ENCODE measurements at regions not wholly inside any gene's neighbourhood (a gene's known extent, or its start where the extent isn't known, plus 50 kb on each side); places are given as distances from the start of the nearest gene placed in this dataset.
A peak's percentile ranks its signal among the peaks of the same experiment; 100 is the strongest.

DNA sequence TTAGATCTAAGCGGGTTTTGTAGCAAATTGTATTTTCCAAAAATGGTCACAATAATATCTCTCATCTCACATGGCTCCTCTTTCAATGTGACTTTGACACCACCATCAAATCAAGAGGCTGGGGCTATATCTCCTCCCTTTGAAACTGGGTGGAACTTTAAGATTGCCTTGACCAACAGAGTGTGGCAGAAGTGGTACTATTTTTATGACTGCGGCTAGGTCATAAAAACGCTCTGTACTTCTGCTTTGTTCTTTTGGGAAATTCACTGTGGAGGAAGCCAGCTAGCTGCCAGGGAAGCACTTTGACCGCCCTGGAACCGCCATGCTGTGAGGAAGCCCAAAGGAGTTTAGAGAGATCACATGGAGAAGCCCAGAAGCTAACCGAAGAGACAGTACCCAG is 50.7 kb upstream of the ACOT11 start:
- no peak for DNase-seq

DNA sequence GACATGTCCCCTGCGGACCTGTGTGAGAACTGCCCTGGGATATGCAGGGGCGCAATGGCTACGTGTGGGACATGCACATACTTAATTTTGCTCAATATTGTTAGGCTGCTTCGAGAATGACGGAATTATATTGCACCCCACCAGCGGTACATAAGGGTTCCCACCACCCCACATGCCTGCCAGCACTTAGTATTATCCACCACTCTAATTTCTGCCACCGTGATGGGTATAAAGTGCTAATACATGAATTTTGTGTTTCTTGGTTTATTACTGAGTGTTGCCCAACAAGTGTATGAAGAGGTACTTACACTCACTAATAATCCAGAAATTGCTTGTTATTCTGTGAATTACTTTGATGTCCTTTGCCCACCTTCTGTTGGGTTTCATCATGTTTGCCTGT is 52.1 kb upstream of the ACOT11 start:
- DNase-seq: no peak

DNA sequence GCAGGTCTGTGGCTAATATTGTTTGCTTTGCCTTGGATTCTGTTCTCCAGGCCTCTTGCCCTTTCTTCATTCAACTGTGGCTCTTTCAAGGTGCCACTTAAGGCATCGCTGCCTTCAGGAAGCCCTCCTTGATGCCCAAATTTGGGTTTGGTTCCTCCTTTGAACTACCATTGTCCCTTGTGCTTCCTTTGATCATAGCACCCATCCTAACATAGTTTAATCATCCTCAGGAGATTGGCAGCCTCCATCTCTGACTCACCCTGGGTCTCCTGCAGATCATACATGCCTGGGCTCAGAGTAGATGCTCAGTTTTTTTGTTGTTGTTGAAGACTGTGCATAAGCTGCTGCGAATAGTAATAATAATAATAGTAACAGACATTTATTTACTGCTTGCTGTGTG is 54.4 kb upstream of the ACOT11 start:
- no peak for DNase-seq

DNA sequence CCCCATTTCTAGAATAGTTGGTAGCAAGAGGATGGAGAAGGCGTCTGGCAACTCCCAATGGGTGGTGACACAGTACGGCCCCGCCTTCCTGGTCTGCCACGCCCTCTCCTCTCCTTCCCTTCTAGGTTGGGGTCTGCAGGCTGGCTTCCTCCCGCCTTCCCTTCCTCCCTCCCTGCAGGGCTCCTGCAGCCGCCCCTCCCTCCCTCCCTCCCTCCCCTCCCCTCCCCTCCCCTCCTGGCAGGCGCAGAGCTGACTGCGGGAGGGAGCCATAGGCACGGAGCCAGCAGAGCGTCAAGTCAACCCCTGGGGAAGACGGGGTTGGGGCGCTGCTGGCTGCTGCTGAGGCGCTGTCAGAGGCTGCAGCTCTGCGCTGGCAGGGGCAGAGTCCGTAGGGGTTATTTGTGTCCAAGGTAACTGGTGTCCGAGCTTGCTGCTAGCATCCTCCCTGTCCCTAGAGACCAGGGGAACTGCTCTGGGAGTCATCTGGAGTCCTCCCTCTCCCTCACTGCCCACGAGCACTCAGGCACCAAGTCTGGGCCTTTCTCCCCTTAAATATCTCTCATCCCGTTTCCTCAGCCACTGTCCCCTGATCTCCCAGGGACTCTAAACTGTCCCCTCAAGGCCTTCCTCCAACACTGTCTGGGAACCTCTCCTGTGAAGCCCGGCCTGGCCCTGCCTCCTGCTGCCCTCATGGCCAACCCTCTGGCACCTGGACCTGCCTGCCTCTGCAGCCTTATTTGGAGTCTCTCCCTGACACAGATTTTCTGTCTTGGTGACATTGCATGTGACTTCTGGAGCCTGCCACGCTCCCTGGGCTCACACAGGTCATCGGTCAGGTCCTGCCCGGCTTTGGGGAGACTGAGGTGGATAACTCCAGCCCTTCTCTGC is 57.4 kb upstream of the ACOT11 start:
- DNase-seq: peak; percentile 41

DNA sequence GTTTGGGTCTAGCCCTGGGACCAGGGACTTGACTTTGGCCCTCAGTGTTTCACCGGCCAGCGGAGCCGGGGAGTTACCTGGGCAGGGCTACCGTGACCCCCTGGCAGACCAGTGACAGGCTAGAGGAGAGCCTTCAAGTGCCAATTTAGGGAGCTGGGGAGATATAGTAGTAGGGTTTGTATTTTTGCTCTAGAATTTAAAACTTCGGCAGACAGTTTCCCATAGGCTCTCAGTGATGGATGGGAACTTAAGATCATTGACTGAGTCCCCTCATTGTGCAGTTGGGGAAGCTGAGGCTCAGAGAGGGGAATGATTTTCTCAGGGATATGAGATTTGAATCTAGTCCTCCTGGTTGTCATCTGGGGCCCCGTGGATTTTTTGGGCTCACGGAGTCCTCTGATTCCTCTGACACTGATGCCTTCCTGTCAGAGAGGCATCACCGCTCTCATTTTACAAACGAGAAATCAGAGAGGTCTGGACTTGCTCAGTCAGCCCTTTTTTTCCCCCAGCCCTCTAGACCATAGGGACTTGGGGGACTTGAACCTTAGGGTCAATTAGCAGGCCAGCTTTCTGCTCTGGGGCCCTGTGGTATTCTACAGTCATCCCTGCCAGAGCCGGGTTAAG is 58.3 kb upstream of the ACOT11 start:
- DNase-seq: no peak

DNA sequence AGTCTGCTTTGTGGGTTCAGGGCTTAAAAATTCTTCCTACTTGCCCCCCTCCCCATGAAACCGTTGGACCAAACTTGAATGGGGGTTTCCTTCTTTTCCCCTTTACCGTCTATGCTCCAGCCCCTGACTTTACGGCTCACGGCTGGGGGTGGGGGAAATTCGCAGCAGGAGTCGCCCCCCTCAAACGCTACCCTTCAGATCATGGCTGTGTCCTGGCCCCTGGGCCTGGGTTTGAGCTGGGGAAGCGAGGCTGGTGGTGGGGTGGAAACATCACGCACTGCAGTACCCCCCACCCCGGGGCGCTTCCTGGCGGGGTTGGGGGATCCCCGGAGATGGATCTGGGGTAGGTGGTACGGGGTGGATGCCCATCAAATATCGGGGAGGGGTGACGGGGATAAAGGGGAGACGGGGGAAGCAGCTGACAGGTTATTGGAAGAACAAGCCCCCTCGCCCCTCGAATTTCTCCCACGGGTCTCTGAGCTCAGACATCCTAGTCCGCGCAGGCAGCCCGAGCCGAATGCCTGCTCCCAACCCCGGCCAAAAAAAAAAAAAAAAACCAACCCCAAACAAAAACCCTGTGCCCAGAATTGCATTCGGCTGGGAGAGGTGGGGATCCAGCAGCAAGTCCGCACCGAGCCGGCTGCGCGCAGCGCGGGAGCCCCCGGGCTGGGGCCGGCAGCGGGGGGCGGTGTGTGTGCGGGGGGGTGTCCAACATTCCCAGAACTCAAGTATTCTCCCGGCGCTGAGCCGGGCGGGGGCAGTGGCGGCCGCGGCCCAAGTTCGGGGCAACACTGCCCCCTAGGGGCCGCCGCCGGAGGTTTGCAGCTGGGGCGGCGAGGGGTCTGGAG is 59.0 kb upstream of the ACOT11 start:
- DNase-seq: peak; percentile 73

DNA sequence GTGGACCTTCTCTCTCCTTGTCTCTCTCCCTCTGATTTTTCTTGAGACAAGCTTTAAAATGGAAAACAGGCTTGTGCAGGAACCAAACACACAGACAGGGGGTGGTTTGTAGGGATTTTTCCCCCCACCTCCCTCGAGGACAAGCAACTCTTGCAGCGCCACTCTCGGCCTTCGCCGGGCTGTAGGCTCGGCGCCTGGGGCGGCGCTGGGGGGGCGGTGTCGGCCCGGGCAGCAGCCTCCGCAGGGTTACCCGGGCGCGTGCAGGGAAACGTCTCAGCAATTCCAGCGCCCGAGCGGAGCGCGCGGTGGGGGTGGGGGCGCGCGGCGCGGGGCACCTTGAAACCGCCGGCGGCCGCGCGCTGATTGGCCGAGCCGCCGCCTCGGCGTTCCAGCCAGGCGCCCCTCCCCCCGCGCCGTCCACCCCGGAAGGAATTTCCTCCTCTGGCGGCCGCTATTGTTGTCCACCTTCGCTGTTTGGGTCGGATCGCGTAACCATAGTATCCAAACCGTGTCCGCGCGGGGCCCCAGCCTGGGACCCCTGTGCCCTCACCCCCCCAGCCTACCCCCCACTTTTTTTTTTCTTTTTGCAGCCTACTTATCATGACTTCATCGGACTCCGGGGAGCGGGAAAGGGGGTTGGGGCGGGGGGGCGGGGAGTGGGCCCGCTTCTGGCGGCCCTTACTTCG is 59.8 kb upstream of the ACOT11 start:
- DNase-seq: peak; percentile 86

DNA sequence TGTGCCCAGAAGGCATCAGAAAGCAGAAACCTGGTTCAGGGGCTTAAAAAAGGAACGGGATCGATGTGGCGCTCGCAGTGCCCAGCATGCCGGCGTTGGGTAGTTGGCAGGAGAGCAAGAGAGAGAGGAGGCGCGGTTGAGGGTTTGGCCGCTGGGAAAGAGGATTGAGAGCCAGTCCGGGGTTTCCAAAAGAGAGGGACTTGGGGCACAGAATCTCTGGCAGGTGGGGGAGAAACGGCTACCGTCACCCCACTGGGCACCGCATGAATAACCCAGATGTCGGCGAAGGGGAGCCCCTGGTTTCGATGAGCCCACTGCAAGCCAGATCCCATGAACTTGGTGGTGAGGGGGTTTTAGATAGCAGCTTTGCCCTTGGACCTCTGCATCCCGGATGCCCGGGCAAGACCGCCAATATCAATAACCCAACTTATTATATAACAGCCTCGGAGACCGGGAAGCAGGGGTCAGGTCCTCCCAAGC is 60.4 kb upstream of the ACOT11 start:
- peak; percentile 38 for DNase-seq

DNA sequence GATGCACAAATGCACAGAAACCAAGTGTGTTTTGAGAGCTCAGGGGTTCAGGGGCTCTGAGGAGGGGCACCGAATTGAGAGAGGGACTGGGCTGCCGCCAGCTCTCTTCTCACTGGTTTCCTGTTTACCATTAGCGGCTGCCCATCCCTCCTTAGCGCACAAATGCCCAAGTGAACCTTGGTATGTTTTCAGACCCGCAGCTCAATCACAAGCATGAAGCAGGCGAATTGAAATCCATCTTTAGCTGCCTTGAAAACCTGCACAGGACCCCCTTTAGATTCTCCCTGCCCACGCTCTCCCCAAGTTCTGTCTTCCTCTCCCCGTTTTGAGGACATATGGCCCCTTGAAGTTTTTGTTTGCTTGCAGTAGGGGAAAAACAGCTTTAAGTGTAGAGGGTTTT is 61.1 kb upstream of the ACOT11 start:
- DNase-seq: peak; percentile 35

DNA sequence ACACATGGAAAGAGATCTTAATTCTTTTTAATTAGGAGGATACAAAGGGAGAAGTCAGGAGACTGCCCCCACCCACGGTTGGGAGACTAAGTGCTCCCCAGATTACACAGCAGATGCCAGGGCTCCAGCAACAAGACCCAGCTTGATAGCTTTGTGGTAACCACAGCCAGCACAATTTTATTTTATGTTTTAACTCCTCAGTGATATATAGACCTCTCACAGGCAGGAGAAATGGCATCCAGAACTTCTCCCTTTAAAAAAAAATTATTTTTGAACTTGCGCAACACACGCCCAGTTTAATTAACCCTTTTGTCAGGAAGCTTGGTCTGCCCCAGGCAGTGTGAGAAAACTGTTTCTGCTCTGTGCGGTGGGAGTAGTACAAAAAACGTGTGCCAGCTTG is 62.6 kb upstream of the ACOT11 start:
- peak; percentile 58 for DNase-seq

DNA sequence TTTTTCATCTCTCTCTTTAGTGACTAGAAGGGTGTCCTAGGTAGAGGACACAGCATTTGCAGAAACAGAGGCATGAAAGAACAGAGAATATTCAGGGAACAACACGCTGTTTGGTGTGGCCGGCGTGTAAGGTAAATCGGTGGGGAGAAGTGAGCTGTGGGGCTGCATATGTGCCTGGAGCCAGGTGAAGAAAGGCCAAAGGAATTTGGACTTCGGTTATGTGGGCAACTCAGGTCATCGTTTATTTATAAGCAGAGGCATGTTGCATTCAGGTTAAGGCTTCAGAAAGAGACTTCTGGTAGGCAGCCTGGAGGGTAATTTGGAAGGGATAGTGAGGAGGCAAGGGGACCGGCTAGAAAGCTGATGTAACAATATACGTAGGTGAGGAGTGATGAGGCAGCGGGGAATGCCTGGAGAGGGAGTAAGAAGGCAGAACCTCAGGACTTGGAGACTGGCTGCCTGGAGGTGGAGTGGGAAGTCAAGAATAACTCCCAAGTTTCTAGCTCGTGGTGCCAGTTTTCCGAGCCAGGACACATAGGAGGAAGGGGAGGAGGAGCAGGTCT is 64.1 kb upstream of the ACOT11 start:
- no peak for DNase-seq

DNA sequence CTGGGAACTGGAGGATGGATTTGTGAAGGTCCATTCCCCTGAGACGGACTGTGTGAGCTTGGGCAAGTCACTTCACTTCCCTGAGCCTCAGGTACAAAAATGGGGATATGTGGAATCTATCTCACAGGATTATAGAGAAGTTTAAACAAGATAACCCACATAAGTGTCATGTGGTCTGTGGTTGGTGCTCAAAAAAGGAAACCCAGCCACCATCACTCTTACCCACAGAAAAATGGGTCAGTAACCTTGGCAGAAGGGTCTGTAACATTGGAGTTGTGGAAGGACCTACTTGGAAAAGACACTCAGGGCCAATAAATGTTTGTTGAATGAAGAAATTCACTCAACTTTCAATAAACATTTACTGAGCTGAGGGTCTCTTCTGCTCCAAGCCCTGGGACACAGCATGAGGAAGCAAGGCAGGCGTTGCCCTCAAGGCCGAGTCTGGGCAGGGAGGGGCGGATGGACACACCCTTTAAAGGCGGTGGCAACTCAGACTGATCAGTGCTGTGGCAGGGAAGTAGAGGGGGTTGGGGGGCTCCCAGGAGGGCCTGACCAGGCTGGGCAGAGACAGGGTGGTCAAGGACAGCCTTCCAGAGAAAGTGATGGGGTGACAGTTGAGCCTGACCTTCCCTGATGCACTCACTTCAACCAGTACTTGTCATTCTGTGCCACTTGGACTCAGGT is 66.7 kb upstream of the ACOT11 start:
- peak; percentile 79 for DNase-seq

DNA sequence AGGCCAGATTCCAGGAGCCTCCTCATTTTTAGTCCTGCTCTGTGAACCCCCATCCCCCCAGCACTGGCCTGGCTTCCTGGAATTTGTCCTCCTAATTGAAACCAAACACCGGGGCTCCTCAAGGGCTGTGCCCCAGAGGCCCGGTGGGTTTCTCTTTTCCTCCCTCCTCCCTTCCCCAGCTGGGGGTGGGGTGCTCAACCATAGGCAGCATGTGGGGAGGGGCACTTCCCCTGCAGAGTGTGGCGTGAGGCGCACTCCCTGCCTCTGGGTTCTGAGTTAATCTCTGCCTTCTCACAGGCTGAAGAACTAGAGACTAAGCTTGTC is 67.5 kb upstream of the ACOT11 start:
- peak; percentile 63 for DNase-seq

DNA sequence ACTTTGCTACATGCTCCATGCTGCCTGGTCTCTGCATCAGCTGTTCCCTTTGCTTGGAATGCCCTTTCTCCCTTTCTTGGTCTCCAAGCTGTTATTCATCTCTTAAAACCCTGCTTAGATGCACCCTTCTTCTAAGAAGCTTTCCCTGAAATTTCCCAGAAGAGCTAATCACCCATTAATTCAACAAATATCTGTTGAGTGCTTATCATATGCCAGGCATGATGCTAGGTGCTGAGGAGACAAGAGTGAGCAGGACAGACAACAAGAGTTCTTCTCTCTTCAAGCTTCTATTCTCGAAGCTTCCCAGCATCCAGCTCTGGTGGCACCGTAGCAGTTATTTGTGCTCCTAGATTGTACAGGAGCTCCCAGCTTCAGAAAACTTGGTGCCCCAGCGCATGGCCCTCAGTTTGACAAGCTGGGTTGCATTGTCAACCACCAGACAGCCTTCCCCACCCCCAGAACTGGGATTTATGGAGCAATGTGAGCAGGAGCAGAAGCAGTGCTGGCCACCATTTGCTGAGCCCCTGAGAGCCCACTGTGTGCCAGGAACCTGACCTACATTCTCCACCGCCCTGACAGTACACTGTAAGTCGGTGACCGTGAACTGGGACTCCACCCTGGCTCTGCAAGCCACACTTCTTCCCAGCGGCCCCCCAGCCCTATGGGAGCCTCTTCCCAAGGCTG is 68.0 kb upstream of the ACOT11 start:
- DNase-seq: peak; percentile 89

DNA sequence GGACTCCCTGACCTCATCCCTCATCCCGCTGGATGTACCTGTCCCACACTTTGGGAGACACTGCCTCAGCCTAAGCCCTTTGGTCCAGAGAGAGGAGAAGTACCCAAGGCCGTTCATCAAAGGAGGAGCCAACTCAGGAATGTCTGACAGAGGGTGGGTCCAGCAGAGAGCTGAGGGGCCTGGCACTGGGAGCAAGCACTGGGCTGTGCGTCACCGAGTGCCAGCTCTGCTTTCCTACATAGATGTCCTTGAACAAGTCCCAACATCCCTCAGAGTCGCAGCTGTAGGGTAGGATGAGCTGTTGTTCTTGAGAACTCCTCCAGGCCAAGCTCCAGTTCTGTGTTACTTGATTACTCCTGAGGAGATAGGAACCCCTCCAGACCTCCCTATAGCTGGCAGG is 68.8 kb upstream of the ACOT11 start:
- peak; percentile 20 for DNase-seq

DNA sequence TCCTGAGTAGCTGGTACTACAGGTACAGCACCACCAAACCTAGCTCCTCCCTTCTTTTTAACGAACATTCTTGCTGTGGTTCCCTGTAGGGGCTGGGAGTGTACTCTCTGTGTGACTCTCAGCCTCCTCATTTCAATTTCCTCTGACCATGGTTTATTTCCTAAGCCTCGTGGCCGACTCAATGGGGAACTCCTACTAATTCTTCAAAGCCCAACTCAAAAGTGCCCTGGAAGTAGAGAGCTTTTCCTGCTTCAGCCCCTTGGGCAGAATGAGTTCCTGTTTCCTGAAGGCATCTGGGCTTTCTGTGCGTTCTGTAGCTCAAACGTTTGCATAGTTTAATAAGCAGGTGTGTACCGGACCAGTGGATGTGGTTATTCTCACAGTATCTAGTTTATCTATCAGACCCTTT is 70.9 kb upstream of the ACOT11 start:
- DNase-seq: peak; percentile 22

DNA sequence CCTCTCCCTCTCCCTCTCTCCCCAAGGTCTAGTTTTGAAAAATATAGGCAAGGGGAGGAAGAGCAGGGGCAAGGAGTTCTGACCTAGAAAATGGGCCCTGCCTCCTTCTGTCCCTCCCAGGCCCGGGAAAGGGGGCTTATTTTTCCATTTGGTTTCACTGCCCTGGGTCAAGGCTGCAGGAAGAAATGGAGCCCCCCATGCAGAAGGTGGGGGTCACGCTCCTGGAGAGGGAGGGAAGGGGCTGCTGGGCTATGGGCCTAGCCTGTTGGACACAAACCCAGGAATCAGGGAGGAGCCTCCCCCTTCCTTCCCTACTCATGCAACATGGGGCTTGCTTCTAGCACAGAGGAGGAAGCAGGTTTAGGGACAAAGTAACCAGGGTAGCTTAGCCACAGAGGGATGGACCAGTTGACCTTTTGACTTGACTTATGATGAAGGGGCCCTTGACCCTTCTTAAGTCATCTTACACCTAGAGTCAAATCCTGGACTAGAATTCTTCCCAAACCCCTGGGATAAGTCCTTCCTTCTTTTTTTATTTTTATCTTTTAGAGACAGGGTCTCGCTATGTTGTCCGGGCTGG is 70.4 kb upstream of the SSBP3 start:
- no peak for DNase-seq

DNA sequence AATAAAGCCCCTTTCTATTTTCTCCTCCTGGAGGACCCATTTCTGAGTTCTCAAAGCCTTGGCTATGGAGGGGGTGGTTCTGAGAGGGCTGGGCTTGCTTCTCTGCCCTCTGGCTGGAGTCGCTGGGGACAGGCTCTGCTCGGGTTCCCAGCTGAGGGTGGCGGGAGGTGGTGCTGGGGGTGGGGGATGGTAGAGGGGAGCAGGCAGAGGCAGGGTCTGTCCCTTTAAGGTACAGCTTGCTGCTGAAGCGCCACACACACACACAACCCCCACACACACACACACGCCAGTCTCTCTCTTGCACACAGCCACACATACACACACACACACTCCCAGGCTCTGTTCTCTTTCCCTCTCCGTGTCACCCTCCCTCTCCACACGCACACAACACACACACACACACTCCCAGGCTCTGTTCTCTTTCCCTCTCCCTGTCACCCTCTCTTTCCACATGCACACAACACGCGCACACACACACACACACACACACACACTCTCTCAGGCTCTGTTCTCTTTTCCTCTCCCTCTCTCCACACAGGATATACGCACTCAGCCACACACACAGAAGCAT is 69.8 kb upstream of the SSBP3 start:
- DNase-seq: no peak

DNA sequence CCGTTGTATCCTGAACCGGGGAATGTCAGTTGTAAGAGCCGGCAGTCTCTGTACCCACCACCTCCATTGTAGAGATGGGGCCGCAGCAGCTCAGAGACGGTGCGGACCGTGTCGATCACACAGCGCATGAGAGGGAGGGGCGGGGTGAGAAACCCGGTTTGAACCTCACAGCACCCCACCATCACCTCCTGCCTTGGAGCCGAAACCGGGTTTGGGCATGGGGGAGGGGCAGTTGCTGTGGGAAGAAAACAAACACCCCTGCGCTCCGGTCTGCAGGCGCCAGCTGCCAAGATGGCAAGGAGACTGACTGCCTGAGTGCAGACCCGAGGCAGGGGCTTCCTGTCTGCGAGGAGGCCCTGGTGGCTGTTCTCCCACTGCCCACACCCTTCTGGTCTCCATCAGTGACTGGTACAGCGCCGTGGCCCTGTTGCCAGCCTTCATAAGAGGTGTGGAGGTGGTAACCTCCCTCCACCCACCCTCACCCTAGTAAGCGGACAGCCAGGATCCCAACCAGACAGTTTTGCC is 69.2 kb upstream of the SSBP3 start:
- DNase-seq: no peak
